Vagina (tissue), 2 donors: ENCODE measurements at regions not wholly inside any gene's neighbourhood (a gene's known extent, or its start where the extent isn't known, plus 50 kb on each side); places are given as distances from the start of the nearest gene placed in this dataset.

Experiments used
- POLR2A ChIP-seq, 2 donors: fragments of 450-650 bp; IDR thresholded peaks; one replicate each; pipeline ENCODE4 v1.6.1; 2017; ENCODE audit warnings: antibody characterized with exemption in 2 of 2, mild to moderate bottlenecking in 2 of 2, moderate library complexity in 2 of 2
- POLR2AphosphoS5 ChIP-seq, 2 donors: sonication (generic); formaldehyde crosslinking; IDR thresholded peaks; one replicate each; pipeline ENCODE4 v1.9.0; 2017; ENCODE audit warnings: antibody characterized with exemption in 2 of 2, mild to moderate bottlenecking in 2 of 2, low read depth in 1 of 2; ENCODE audit not compliant: insufficient read depth in 1 of 2
- TF ChIP-seq, protein P1 (sequence below), 3 experiments: fragments of 450-650 bp in 2 of 3; fragments of 200-600 bp in 1 of 3; sonication (generic) in 1 of 3; IDR thresholded peaks; one replicate each; pipeline ENCODE4 v1.5.1; 2017 to 2019; ENCODE audit warnings: antibody characterized with exemption in 3 of 3, mild to moderate bottlenecking in 2 of 3, moderate library complexity in 2 of 3

DNA sequence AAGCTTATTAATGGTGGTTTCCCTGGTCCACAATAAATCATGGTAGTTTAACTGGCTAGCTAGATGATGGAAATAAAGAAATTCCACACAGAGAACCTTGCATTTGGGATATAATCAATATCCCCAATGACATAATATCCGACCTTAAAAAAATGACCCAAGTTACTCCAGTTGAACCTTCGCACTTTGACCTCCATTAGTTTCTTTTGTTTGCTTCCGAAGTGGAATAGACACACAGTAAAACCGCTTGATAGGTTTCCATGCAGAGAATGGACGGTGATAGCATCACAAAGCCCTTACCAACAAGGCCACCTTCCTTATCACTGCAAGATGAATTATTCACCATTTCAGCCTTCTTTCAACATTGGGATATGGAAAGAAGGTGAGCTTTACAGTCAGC is 1966.1 kb upstream of the CELF4 start:
- TF ChIP-seq POLR2AphosphoS5 (IDR thresholded peaks at IDR 0.05; ENCODE audit: insufficient read depth in 1 of 2, low read depth in 1 of 2) (no peak), POLR2A (IDR thresholded peaks at IDR 0.05) (no peak)
- TF ChIP-seq, protein P1, sequence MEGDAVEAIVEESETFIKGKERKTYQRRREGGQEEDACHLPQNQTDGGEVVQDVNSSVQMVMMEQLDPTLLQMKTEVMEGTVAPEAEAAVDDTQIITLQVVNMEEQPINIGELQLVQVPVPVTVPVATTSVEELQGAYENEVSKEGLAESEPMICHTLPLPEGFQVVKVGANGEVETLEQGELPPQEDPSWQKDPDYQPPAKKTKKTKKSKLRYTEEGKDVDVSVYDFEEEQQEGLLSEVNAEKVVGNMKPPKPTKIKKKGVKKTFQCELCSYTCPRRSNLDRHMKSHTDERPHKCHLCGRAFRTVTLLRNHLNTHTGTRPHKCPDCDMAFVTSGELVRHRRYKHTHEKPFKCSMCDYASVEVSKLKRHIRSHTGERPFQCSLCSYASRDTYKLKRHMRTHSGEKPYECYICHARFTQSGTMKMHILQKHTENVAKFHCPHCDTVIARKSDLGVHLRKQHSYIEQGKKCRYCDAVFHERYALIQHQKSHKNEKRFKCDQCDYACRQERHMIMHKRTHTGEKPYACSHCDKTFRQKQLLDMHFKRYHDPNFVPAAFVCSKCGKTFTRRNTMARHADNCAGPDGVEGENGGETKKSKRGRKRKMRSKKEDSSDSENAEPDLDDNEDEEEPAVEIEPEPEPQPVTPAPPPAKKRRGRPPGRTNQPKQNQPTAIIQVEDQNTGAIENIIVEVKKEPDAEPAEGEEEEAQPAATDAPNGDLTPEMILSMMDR (IDR thresholded peaks at IDR 0.05): no peak
